Stimulated activated CD4-positive, alpha-beta T cell treated with anti-CD3 and anti-CD28 coated beads, Interleukin-15, amount 100 ng/mL, for 24 hours (primary cell): ENCODE measurements at regions not wholly inside any gene's neighbourhood (a gene's known extent, or its start where the extent isn't known, plus 50 kb on each side); places are given as distances from the start of the nearest gene placed in this dataset.

ENCODE experiments used
- DNase-seq: peaks from one replicate; pipeline ENCODE4 v3.0.0-alpha.2; 2020

GRCh38 chr14:95380350-95381042, 60.8 kb upstream of the CLMN start:
- no peak for DNase-seq

- no peak for DNase-seq
Measured at GRCh38 chr14:95379634-95380033, 59.9 kb upstream of the CLMN start.

- no peak for DNase-seq
Measured at GRCh38 chr14:95375539-95376109, 55.9 kb upstream of the CLMN start.

GRCh38 chr14:95374239-95374997, 54.7 kb upstream of the CLMN start:
- no peak for DNase-seq

DNA sequence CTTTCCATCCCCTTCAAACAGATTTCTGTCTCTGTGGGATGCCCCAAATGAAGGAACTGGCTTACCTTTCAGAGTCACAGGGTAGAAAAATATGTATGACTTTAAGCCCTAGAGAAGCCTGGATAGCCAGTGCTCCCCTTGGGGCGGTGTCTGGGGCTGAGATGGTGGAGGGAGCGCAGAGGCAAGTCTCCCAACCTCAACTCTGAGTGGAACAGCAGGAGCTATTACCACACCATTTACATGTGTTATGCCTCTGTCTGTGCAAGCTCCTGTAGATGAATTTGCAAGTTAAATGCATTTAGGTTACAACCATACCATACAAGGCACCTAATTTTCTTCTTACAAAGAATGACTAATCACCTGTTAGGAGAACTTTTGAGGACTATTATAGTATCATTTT, 50.4 kb upstream of the CLMN start:
- no peak for DNase-seq
